NCI-H187 (cell line): ENCODE measurements at regions not wholly inside any gene's neighbourhood (a gene's known extent, or its start where the extent isn't known, plus 50 kb on each side); places are given as distances from the start of the nearest gene placed in this dataset.
"Not testable (repeated sequence)": the region's sequence is repeated elsewhere in the genome, so short reads cannot be mapped to it uniquely, and the experiment has no call there.

ENCODE experiments used
- DNase-seq, 2 experiments: peaks; one replicate each; lab custom pipeline; 2025; lab: John Stamatoyannopoulos, UW

GRCh38 chr14:105752420-105752819, 226.0 kb downstream of the TMEM121 start:
- DNase-seq: not testable (repeated sequence)

DNA sequence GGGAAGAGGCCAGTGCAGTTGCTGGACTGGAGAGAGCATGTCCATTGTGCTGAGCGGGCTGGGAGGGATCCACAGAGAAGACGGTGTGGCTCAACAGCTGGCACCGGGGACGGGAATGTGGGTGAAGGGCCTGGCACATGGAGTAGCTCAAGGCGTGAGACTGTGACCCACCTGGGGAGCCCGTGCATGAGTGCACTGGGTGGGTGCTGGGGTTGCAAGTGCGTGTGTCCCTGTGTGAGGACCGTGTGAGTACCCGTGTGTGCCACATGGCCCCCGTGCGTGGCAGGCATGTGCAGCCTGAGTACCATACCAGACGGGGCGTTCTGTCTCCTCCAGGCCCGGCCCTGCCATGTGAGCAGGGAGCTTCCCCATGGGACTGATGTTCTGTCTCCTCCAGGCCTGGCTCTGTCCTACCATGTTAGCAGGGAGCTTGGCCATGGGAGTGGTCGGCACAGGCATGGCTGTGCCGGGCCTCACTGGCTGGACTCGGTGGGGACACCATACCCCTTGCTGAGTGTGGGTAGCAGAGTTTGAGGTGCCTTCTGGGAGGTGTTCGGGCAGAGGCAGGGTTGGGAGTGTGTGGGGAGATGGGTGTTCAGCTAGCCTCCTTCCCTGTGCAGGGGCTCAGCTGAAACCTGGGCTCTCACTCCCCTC, 234.4 kb downstream of the TMEM121 start:
- no peak for DNase-seq

GRCh38 chr14:105761345-105761740, 235.0 kb downstream of the TMEM121 start:
- not testable (repeated sequence) for DNase-seq

- no peak for DNase-seq
Observed at GRCh38 chr14:105761842-105762241, 235.5 kb downstream of the TMEM121 start.

- DNase-seq: not testable (repeated sequence)
Observed at GRCh38 chr14:105762262-105762661, 235.9 kb downstream of the TMEM121 start.

DNA sequence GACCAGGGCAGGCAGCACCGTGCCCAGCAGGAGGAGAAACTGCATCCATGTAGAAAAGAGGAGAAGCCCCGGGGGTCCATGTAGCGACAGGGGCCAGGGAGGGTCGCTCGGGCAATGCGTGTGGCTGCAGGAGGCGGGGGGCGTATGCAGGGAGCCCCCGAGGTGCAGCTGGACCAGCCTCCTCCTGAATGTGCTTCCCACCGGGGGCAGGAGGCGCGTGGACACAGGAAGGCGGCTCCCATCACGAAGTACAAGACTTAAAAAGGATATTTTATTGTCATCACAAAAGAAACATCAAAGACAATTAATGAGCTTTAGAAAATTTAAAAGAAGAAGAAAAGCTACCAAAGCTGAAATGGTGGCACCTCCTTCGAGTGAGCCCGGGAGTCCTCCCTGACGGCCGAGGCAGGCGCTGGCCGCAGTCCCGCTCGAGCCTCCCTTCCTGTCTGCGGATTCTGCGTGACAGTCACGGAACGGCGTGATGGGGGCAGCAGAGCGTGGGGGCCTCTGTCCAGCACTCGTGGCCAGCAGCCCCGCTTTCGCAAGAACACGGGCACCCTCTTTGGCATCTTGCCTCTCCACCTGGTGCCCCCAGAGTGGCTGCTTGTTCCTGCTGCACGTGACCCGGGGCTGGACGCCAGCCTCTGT, 238.0 kb downstream of the TMEM121 start:
- DNase-seq: not testable (repeated sequence)

DNA sequence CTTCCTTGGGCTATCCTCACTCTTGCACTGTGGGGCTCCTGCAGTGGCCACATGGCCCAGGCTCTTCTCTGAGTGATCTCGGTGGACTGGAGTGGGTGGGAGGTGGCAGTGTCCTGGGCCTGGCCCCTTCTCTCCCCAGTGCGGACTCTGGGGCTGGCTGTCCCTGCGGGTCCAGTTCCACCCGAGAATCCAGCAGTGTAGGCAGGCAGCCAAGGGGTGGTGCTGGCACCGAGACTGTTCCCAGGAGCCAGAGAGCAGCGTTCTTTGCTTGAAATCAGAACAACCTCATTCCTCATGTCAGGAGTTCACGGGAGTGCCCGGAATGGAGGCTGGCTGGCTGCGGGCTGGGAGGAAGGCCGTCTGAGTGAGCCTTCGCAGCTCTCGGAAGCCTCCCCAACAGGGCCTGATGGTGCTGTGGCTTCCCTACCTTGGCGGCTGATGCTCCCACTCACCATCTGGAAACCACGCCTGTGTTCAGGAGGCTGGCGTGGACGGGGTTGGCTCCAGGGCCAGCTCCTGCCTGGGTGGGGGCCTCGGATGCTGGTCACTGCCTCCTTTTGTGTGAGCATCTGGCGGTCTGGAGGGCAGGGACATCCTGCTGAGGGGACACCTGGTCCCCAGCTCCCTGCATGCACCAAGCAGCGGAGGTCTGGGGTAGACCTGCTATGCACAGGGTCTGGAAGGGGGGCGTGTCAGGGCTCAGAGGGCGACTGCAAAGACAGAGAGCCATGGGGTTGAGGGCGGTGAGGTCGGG, 238.9 kb downstream of the TMEM121 start:
- not testable (repeated sequence) for DNase-seq

GRCh38 chr14:105765893-105766614, 239.7 kb downstream of the TMEM121 start:
- no peak for DNase-seq

- no peak for DNase-seq
Observed at GRCh38 chr14:105767315-105767714, 240.9 kb downstream of the TMEM121 start.

DNA sequence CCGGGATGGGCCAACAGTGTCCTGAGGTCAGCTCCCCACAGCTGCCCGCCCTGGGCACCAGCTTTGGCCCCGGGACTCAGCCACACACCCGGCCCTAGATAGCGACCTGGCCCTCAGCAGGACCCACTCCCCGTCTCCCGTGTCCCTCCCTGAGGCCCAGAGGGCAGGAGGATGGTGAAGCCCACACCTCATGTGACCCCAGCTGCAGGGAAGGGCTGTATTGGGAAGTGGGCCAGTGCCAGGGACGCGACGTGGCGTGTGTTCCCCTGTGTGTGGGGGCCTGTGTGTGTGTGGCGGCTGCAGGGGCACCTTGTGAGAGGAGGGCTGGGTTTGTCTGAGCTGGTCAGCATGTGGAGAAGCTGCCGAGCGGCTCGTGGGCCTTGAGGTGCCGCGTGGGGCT, 241.7 kb downstream of the TMEM121 start:
- DNase-seq: not testable (repeated sequence)

DNA sequence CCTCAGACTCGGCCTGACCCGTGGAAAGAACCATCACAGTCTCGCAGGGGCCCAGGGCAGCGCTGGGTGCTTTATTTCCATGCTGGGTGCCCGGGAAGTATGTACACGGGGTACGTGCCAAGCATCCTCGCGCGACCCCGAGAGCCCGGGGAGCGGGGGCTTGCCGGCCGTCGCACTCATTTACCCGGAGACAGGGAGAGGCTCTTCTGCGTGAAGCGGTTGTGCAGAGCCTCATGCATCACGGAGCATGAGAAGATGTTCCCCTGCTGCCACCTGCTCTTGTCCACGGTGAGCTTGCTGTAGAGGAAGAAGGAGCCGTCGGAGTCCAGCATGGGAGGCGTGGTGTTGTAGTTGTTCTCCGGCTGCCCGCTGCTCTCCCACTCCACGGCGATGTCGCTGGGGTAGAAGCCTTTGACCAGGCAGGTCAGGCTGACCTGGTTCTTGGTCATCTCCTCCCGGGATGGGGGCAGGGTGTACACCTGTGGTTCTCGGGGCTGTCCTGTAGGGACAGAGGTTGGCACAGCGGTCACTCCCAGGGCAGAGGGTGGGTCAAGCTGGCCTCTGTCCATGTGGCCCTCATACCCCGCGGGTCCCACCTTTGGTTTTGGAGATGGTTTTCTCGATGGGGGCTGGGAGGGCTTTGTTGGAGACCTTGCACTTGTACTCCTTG, 242.8 kb downstream of the TMEM121 start:
- not testable (repeated sequence) for DNase-seq

- DNase-seq: not testable (repeated sequence)
Observed at GRCh38 chr14:105770619-105771216, 244.3 kb downstream of the TMEM121 start.

- not testable (repeated sequence) for DNase-seq
Observed at GRCh38 chr14:105771261-105772226, 245.2 kb downstream of the TMEM121 start.

DNA sequence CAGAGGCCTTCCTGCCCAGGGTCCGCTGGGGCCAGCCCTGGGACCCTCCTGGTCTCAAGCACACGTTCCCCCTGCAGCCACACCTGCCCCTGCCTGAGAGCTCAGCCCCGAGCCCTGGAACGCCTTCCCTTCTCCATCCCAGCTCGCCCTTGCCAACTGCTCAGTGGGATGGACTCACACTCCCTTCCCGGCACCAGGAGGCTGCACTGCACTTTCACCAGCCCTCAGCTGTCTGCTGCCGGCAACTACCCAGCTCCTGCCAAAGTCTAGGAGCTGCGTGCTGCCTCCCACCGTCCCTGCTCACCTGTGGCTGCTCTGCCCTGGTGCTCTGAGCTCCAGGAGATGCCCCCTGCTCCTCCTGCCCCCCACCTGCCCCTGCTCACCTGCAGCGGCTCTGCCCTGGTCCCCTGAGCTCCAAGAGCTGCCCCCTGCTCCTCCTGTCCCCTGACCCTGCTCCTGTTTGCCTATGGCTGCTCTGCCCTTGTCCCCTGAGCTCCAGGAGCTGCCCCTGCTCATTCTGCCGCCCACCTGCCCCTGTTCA, 246.4 kb downstream of the TMEM121 start:
- not testable (repeated sequence) for DNase-seq

DNA sequence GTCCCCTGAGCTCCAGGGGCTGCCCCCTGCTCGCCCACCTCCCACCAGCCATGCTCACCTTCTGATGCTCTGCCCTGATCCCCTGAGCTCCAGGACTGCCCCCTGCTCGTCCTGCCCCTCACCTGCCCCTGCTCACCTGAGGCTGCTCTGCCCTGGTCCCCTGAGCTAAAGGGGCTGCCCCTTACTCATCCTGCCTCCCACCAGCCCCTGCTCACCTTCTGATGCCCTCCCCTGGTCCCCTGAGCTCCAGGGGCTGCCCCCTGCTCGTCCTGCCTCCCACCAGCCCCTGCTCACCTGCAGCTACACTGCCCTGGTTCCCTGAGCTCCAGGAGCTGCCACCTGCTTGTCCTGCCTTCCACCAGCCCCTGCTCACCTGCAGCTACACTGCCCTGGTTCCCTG, 247.2 kb downstream of the TMEM121 start:
- no peak for DNase-seq

GRCh38 chr14:105774001-105774400, 247.6 kb downstream of the TMEM121 start:
- no peak for DNase-seq

DNA sequence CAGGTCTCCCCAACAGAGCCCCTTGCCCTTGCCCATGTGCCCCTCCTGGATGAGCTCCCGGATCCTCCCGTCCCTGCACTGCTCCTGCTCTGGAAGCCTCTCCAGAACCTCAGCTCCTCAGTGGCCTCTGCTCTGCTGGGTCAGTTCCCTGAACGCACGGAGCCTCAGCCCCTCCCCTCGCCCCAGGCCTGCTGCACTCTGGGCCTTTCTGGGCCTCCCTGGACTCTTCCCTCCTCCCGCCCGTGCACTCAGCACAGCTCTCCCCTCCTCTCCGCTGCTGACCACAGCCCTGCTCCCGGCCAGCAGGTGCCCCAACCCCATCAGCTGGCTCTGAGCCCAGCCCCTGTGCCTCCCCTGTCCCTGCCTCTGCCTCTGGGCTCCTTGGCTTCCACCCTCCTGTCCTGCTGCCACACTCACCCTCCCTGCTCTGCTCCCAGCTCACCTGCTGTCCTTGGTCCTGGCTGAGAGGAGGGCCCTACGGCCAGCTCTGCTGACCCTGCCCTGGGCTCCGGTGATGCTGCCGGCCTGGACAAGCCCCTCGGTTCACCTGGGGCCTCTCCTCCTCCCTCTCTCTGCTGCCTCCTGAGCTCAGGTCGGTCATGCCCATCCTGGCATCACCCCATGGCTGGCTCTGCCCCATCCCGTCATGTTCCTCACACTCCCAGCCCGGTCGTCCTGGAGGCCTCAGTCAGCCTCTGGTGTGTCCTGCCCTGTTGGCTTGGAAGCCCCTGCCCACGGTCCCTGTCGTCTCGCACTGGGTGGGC, 248.4 kb downstream of the TMEM121 start:
- DNase-seq: not testable (repeated sequence)

- DNase-seq: not testable (repeated sequence)
Observed at GRCh38 chr14:105775349-105775923, 249.1 kb downstream of the TMEM121 start.

DNA sequence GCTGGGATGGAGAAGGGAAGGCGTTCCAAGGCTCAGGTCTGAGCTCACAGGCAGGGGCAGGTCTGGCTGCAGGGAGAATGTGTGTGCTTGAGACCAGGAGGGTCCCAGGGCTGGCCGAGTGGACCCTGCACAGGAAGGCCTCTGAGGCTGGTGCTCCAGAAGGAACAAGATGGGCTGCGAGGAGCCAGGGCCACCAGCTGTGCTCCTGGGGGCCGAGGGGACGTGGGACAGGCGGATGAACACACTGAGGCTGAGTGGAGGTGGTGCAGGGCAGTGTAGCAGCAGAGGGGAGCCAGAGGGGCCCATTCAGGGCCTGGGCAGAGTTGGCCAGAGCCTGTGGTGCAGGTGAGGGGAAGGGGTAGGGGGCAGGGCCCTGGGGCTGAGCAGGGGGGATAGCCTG, 249.7 kb downstream of the TMEM121 start:
- DNase-seq: not testable (repeated sequence)
